NT2/D1 (cell line): ENCODE measurements at regions not wholly inside any gene's neighbourhood (a gene's known extent, or its start where the extent isn't known, plus 50 kb on each side); places are given as distances from the start of the nearest gene placed in this dataset.

Experiments
- YY1 ChIP-seq: IDR thresholded peaks from 2 replicates; pipeline ENCODE4 v1.6.1; 2011; ENCODE audit not compliant: insufficient read length, insufficient read depth
- ZNF274 ChIP-seq: IDR thresholded peaks from 2 replicates; pipeline ENCODE4 v1.6.1; 2011; ENCODE audit warnings: mild to moderate bottlenecking, low read depth, low read length

DNA sequence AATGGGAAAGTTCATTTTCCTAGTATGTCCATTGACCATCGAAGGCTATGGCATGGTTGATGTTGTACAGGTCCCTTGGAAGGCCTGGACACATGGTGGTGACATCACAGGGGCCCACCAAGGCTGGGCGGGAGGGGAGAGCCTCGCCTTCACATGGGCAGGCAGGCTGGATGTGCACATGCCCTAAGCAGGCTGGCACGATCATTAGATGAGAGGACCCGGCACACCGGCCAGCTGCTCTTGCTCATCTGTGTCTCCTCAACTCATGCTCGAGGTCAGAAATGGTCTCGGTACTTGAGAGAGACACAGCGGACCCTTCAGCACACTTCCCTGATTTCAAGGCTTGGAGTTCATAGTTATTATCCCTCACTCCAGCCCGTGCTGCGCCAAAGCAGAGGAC lies 416.9 kb upstream of the ZFHX3 start:
- TF ChIP-seq YY1 (no peak), ZNF274 (no peak)
